ENCODE measurements at regions not wholly inside any gene's neighbourhood (a gene's known extent, or its start where the extent isn't known, plus 50 kb on each side); places are given as distances from the start of the nearest gene placed in this dataset.

GRCh38 chr1:68907491-68907890 is 410.6 kb upstream of the DEPDC1 start:
- TF ChIP-seq POLR2AphosphoS5 (IDR thresholded peaks at IDR 0.05) = no peak
- TF ChIP-seq POLR2A (IDR thresholded peaks at IDR 0.05) = no peak
